Upper lobe of right lung (tissue), 1 donor: ENCODE measurements at regions not wholly inside any gene's neighbourhood (a gene's known extent, or its start where the extent isn't known, plus 50 kb on each side); places are given as distances from the start of the nearest gene placed in this dataset.
A peak's percentile ranks its signal among the peaks of the same experiment; 100 is the strongest.

Source experiments
- ATAC-seq: fragments of 200-7000 bp; cut with Tn5 transposase; one replicate; pipeline ENCODE4 v1.9.1; 2020; ENCODE audit warnings: mild to moderate bottlenecking, moderate library complexity
- DNase-seq: peaks from one replicate; pipeline ENCODE4 v3.0.0-alpha.2; 2020
- H3K27ac ChIP-seq: fragments of 200-600 bp; one replicate; pipeline ENCODE4 v1.8.0; 2022
- H3K27me3 ChIP-seq: fragments of 200-600 bp; one replicate; pipeline ENCODE4 v1.8.0; 2022; ENCODE audit warnings: mild to moderate bottlenecking
- H3K36me3 ChIP-seq: fragments of 200-600 bp; one replicate; pipeline ENCODE4 v1.8.0; 2022
- H3K4me1 ChIP-seq: fragments of 200-600 bp; one replicate; pipeline ENCODE4 v1.8.0; 2022
- H3K4me3 ChIP-seq: fragments of 200-600 bp; one replicate; pipeline ENCODE4 v1.8.0; 2022; ENCODE audit warnings: mild to moderate bottlenecking
- H3K9me3 ChIP-seq: fragments of 200-600 bp; one replicate; pipeline ENCODE4 v1.8.0; 2022
- intact Hi-C: fragments of 100-400 bp; cut with DNase I; formaldehyde crosslinking; loops from one replicate; pipeline ENCODE4 v1.11.0; 2022
- TF ChIP-seq, protein P1 (sequence below): fragments of 200-600 bp; IDR thresholded peaks from one replicate; pipeline ENCODE4 v1.8.0; 2022; ENCODE audit warnings: antibody characterized with exemption
- donor health status: DM: no; HTN: yes; CAD: no; lungs with severe emphysema.

DNA sequence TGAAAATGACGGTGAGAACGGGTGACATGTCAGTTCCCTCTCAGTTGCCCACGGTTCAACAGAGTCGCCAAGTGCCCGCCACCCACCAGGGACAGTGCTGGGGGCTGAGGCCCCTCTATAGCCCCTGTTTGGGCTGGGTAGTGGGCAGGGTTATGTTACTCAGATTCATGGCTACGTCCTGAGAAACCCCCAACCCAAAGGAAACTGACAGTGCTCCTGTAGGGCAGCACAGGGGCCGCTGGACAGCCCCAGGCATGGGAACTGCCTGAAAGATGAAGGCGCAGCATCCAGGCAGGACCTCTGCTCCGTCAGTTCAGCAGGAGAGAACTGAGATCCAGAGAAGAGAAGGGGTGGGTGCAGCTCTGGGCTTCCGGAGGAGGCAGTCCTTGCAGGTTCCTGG lies 118.9 kb upstream of the PMEPA1 start:
- TF ChIP-seq, protein P1, sequence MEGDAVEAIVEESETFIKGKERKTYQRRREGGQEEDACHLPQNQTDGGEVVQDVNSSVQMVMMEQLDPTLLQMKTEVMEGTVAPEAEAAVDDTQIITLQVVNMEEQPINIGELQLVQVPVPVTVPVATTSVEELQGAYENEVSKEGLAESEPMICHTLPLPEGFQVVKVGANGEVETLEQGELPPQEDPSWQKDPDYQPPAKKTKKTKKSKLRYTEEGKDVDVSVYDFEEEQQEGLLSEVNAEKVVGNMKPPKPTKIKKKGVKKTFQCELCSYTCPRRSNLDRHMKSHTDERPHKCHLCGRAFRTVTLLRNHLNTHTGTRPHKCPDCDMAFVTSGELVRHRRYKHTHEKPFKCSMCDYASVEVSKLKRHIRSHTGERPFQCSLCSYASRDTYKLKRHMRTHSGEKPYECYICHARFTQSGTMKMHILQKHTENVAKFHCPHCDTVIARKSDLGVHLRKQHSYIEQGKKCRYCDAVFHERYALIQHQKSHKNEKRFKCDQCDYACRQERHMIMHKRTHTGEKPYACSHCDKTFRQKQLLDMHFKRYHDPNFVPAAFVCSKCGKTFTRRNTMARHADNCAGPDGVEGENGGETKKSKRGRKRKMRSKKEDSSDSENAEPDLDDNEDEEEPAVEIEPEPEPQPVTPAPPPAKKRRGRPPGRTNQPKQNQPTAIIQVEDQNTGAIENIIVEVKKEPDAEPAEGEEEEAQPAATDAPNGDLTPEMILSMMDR, result no peak
- H3K27ac ChIP-seq, result no peak overlapping the region
- H3K4me1 ChIP-seq, result no peaks in the 10 kb centered on the region
- no peaks in the 10 kb centered on the region for H3K36me3 ChIP-seq
- no peak for DNase-seq
- no peak for ATAC-seq
- no peaks in the 10 kb centered on the region for H3K9me3 ChIP-seq
- H3K27me3 ChIP-seq, result no peaks in the 10 kb centered on the region
- no peak overlapping the region for H3K4me3 ChIP-seq
- intact Hi-C loops, result no loop called here

DNA sequence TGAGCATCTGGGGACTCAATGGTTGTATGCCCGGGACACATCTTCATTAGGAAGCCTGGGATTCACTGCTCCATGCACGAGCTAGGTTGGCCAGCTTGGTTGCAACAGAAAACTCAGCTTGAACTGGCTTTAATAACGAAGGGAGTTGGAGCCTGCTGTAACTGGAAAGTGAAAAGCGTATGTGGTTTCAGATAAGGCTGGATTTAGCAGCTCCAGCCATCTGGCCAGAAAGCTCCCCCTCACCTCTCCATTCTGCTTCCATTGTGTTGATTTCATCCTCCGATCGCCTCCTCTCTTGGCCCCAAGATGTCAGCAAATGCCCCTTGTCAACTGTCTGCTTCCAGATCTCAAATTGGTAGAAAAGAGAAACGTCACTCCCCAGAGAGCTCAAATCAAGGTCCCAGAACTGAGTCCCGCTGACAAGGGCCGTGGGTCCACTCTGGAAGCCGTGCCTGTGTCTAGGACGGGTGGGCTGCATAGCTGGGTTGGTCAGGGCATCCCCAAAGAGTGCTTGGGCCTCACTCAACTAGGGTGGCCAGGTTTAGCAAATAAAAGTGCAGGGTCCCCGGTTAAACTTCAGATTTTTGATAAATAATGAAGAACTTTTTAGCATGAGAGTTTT lies 117.0 kb upstream of the PMEPA1 start:
- H3K9me3 ChIP-seq, result no peaks in the 10 kb centered on the region
- no peak overlapping the region for H3K27ac ChIP-seq
- TF ChIP-seq, protein P1, result no peak
- intact Hi-C loops, result no loop called here
- H3K4me1 ChIP-seq, result no peaks in the 10 kb centered on the region
- H3K27me3 ChIP-seq, result no peaks in the 10 kb centered on the region
- DNase-seq (no peak), ATAC-seq (no peak)
- H3K4me3 ChIP-seq, result no peak overlapping the region
- H3K36me3 ChIP-seq, result no peaks in the 10 kb centered on the region

DNA sequence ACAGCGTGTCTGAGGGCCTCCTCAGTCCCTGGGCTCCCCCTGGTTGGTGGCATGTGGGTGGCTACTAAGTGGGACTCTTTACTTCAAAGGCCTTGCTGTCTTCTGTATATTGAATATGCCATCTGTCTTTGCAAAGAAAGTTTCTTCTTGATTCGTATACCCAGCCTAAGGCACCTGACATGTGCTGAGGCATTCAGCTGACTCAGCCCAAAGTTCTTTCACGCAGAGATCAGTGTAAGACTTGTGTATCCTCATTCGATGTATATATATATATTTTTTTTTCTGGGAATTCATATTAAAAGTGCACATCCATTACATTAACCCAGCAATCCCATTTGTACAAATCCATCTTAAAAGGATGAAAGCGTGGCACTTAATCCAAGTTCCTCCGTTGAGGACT lies 115.1 kb upstream of the PMEPA1 start:
- TF ChIP-seq, protein P1, result no peak
- no peak overlapping the region for H3K27ac ChIP-seq
- intact Hi-C loops, result no loop called here
- no peak for DNase-seq
- H3K4me1 ChIP-seq, result no peaks in the 10 kb centered on the region
- ATAC-seq, result no peak
- H3K36me3 ChIP-seq, result no peaks in the 10 kb centered on the region
- no peaks in the 10 kb centered on the region for H3K9me3 ChIP-seq
- no peak overlapping the region for H3K4me3 ChIP-seq
- H3K27me3 ChIP-seq, result no peaks in the 10 kb centered on the region

DNA sequence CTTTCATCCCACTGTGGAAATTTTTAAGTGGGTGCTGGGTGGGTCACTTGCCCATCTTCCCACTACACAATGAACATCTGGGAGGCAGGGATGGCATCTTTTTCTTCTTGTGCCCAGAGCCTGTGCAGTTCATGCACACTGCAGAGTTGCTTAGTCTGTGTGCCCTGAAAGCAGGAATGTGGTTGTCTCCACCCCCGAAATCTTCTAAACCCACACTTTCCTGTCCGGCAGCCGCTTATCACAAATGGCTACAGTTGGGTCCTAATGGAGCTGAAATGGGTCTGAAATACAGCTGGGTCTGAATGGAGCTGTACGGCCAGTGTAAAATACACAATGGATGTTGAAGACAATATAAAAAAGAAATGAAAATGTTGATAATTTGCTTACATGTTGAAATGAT lies 112.1 kb upstream of the PMEPA1 start:
- Histone ChIP-seq H3K4me3 (no peak overlapping the region), H3K27me3 (no peaks in the 10 kb centered on the region), H3K27ac (no peak overlapping the region), H3K4me1 (no peaks in the 10 kb centered on the region), H3K9me3 (no peaks in the 10 kb centered on the region), H3K36me3 (no peaks in the 10 kb centered on the region)
- TF ChIP-seq, protein P1, result no peak
- DNase-seq (no peak), ATAC-seq (no peak)
- intact Hi-C loops, result no loop called here

DNA sequence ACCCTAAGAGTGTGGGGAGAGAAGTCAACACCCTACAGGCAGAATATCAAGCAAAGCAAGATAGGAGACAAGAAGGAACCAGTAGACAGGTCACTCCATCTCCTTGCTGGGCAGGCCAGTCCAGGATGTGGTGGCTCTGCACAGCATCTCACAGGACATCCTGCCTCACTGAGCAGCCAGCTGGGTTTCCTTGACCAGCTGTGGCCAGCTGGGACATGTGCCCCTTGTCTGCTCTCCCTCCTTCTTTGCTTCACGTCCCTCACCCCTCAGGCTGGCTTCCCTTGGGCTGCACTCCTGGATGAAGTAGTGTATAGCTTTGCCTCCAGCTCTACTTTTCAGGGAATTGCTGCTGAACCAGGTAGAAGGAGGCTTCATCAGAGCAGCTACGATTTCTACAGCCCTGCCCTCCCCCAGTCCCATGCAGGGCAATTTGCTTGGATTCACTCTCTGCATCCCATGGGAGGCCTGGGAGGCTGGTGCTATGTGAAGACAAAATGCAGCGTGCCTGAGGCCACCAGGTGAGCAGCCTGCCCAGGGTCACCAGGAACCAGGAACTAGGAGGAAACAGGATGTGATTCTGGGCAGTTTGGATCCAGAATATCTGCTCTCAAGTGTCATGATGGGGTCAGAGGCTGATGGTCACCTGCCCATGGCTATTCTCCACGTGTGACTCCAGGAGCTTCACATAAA lies 110.0 kb upstream of the PMEPA1 start:
- DNase-seq, result no peak
- no peak overlapping the region for H3K27ac ChIP-seq

More for the DNA sequence above, 110.0 kb upstream of the PMEPA1 start:
- Histone ChIP-seq H3K4me3 (no peak overlapping the region), H3K36me3 (no peaks in the 10 kb centered on the region), H3K9me3 (no peaks in the 10 kb centered on the region), H3K27me3 (no peaks in the 10 kb centered on the region), H3K4me1 (no peaks in the 10 kb centered on the region)
- intact Hi-C loops, result no loop called here
- ATAC-seq, result peak; percentile 24
- TF ChIP-seq, protein P1, result no peak
